ENCODE measurements at regions not wholly inside any gene's neighbourhood (a gene's known extent, or its start where the extent isn't known, plus 50 kb on each side); places are given as distances from the start of the nearest gene placed in this dataset.

DNA sequence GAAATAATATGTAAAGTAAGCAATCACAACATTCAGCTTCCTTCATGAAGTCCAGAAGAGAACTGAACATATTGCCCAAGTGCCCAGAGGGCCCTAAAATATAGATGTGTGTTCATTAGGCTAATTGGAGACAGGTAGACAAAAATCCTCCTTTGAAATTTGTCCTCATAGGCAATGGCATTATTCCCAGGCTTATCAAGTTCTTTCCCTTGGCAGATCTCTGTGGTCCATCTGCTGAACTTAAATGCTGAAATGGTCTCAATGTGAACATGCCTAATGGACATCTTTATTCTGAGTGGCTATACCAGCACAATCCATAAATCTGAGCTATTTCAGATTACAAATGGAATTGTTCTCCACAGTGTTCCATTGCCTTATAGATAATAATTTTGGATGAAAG lies 79.0 kb upstream of the BMP5 start:
- Histone ChIP-seq H3K4me3 (no peak overlapping the region), H3K27me3 (peaks cover 0 to 4% (median 0%) of the 10 kb centered on the region in 4 donors), H3K9me3 (no peaks in the 10 kb centered on the region), H3K4me1 (peaks cover 0 to 5% (median 0%) of the 10 kb centered on the region in 3 donors), H3K27ac (no peak overlapping the region), H3K36me3 (no peaks in the 10 kb centered on the region)
- FAIRE-seq (no peak), ATAC-seq (no peak), DNase-seq (no peak)
- intact Hi-C loops (cut with DNase I): loop anchor here in 1 of 3 donors (10.0 kb wide), 2 partner anchors 510 to 670 kb away; no protein-coding TSS in a partner anchor
- TF ChIP-seq, protein P1, sequence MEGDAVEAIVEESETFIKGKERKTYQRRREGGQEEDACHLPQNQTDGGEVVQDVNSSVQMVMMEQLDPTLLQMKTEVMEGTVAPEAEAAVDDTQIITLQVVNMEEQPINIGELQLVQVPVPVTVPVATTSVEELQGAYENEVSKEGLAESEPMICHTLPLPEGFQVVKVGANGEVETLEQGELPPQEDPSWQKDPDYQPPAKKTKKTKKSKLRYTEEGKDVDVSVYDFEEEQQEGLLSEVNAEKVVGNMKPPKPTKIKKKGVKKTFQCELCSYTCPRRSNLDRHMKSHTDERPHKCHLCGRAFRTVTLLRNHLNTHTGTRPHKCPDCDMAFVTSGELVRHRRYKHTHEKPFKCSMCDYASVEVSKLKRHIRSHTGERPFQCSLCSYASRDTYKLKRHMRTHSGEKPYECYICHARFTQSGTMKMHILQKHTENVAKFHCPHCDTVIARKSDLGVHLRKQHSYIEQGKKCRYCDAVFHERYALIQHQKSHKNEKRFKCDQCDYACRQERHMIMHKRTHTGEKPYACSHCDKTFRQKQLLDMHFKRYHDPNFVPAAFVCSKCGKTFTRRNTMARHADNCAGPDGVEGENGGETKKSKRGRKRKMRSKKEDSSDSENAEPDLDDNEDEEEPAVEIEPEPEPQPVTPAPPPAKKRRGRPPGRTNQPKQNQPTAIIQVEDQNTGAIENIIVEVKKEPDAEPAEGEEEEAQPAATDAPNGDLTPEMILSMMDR (IDR thresholded peaks at IDR 0.05): no peak

DNA sequence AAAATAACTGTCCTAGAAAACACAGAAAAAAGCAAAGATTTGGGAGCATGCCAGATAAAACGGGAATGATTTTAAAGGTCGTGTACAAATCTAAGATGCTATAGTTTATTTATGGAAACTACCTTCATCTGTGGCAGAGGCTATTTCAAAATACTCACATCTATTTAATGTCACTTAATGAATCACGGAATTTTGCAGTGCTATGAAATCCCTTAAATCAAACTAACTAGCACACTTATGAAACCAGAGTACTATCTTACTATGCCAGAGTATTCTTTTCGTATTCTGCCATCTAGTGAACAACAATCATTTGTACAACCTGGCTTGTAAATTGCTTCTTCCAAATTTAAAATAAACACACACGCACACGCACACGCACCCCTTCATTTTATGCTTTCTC lies 77.9 kb upstream of the BMP5 start:
- DNase-seq: no peak
- WGBS, 2 donors: 8% methylated on average over 7 of the region's 7 CpGs
- no peak overlapping the region for H3K4me3 ChIP-seq
- peaks cover 0 to 5% (median 0%) of the 10 kb centered on the region in 3 donors for H3K4me1 ChIP-seq
- intact Hi-C loops (cut with DNase I): loop anchor here in 1 of 3 donors (10.0 kb wide), 2 partner anchors 509 to 669 kb away; no protein-coding TSS in a partner anchor
- TF ChIP-seq, protein P1 (IDR thresholded peaks at IDR 0.05): peak in 3 of 4 donors; percentile 7 to 20 (median 17)
- no peak overlapping the region for H3K27ac ChIP-seq
- FAIRE-seq: peak; percentile 79
- no peaks in the 10 kb centered on the region for H3K36me3 ChIP-seq
- ATAC-seq: peak; percentile 50 to 82 (median 78)
- peaks cover 0 to 4% (median 0%) of the 10 kb centered on the region in 4 donors for H3K27me3 ChIP-seq
- no peaks in the 10 kb centered on the region for H3K9me3 ChIP-seq

DNA sequence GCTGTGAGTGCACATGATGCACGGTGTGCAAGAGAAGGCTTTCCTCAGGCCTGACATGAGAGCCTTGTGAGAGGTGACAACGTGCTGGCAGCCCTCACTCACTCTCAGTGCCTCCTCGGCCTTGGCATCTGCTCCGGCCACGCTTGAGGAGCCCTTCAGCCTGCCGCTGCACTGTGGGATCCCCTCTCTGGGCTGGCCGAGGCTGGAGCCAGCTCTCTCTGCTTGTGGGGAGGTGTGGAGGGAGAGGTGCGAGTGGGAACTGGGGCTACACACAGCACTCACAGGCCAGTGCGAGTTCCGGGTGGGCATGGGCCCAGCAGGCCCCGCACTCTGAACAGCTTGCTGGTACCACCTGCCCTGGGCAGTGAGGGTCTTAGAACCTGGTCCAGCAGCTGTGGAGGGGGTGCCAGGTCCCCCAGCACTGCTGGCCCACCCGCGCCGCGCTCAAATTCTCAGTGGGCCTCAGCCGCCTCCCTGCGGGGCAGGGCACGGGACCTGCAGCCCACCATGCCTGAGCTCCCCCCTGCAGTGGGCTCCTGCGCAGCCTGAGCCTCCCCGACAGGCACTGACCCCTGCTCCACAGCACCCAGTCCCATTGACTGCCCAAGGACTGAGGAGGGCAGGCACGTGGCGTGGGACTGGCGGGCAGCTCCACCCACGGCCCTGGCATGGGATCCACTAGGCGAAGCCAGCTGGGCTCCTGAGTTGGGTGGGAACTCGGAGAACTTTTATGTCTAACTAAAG lies 74.9 kb upstream of the BMP5 start:
- H3K27ac ChIP-seq: no peak overlapping the region
- TF ChIP-seq, protein P1 (IDR thresholded peaks at IDR 0.05): no peak
- intact Hi-C loops (cut with DNase I): loop anchor here in 1 of 3 donors (10.0 kb wide), 2 partner anchors 505 to 665 kb away; no protein-coding TSS in a partner anchor
- H3K4me3 ChIP-seq: no peak overlapping the region
- FAIRE-seq: no peak
- peaks cover 0 to 5% (median 0%) of the 10 kb centered on the region in 3 donors for H3K4me1 ChIP-seq
- ATAC-seq: no peak
- peak in 1 of 6 donors; percentile 66 for DNase-seq
- 92 to 94% methylated on average over 25 to 26 of the region's 26 CpGs for WGBS, 2 donors
- peaks cover 0 to 4% (median 0%) of the 10 kb centered on the region in 4 donors for H3K27me3 ChIP-seq
- no peaks in the 10 kb centered on the region for H3K9me3 ChIP-seq
- H3K36me3 ChIP-seq: no peaks in the 10 kb centered on the region

DNA sequence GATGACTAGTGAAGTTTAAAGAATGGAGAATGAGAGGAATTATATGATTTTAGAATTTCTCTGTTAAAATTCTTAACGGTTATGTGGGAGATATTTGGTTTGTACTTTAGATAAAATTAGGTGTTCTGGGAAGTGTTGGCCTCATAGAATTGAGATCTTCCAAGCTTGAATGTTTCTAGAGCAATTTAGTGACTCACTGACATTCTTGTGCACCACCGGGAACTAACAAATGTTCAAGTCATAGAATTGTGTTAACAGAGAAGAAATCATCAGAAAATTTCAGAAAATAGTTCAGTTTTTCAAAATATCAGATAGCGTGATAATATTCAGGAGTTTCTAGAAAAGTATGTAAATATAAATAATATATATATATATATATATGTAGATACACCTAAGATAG lies 67.9 kb upstream of the BMP5 start:
- TF ChIP-seq, protein P1 (IDR thresholded peaks at IDR 0.05): no peak
- ATAC-seq (no peak), FAIRE-seq (no peak), DNase-seq (no peak)
- H3K9me3 ChIP-seq: no peaks in the 10 kb centered on the region
- no peaks in the 10 kb centered on the region for H3K36me3 ChIP-seq
- 56 to 75% methylated on average over 3 of the region's 3 CpGs for WGBS, 2 donors
- H3K4me3 ChIP-seq: no peak overlapping the region
- no peaks in the 10 kb centered on the region for H3K27me3 ChIP-seq
- H3K4me1 ChIP-seq: no peaks in the 10 kb centered on the region
- intact Hi-C loops (cut with DNase I): no loop called here
- H3K27ac ChIP-seq: no peak overlapping the region

DNA sequence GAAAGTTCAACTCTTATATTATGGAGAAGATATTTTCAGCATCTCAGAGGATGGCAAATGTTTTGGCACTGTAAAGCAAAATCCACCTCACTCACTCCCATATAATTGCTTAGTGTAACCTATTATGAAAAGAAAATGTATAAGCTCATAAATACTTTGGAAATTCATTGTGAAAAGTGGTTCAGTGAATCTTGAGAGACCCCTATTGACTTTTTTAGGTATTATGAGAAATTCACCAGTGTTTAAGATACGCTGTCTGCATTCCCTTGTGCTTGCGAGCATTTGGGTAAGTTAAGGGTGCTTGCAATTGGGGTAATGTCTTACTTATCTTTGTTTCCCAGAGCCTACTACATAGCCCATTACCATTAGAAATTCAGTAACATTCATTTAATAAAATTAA lies 66.3 kb upstream of the BMP5 start:
- ATAC-seq (no peak), FAIRE-seq (no peak), DNase-seq (no peak)
- no peak overlapping the region for H3K4me3 ChIP-seq
- H3K27ac ChIP-seq: no peak overlapping the region
- H3K36me3 ChIP-seq: no peaks in the 10 kb centered on the region
- H3K9me3 ChIP-seq: no peaks in the 10 kb centered on the region
- no peaks in the 10 kb centered on the region for H3K27me3 ChIP-seq
- WGBS, 2 donors: 80 to 88% methylated on average over 2 of the region's 2 CpGs
- TF ChIP-seq, protein P1 (IDR thresholded peaks at IDR 0.05): no peak
- intact Hi-C loops (cut with DNase I): no loop called here
- H3K4me1 ChIP-seq: no peaks in the 10 kb centered on the region

Data from pancreas (tissue), 10 donors.